ENCODE measurements at regions not wholly inside any gene's neighbourhood (a gene's known extent, or its start where the extent isn't known, plus 50 kb on each side); places are given as distances from the start of the nearest gene placed in this dataset.

DNA sequence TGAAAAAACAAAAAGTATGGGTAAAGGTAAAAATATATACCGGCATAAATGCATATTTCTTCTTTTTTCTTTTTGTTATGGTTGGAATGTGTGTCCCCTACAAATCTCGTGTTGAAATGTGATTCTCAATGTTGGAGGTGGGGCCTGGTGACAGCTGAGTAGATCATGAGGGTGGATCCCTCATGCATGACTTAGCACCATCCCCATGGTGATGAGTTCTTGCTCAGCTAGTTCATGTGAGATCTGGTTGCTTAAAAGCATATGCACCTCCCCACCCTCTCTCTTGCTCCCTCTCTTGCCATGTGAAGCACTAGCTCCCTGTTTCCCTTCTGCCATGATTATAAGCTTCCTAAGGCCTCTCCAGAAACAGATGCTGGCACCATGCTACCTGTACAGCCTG, 93.3 kb downstream of the HYCC1 start:
- Mint-ChIP-seq H3K27ac (no peak overlapping the region), H3K4me1 (no peaks in the 10 kb centered on the region), H3K4me3 (no peak overlapping the region), H3K27me3 (ENCODE audit: low read depth) (no peaks in the 10 kb centered on the region; the same call in 1 of the 2 replicates), H3K9me3 (peaks cover 38% of the 10 kb centered on the region), H3K36me3 (peaks cover 35% of the 10 kb centered on the region)
- TF ChIP-seq ARID4B (CRISPR knock-in tag; IDR thresholded peaks at IDR 0.05; ENCODE audit: borderline replicate concordance): no peak
- ATAC-seq (no peak; the same call in 1 of the 2 replicates), DNase-seq (ENCODE audit: low spot score) (no peak)
- ChIA-PET POLR2A (no interaction called here), CTCF (interaction anchor here (0.9 to 1.7 kb wide), 2 partner anchors 60 to 138 kb away, joined by 3 read pairs; no protein-coding TSS in a partner anchor)

DNA sequence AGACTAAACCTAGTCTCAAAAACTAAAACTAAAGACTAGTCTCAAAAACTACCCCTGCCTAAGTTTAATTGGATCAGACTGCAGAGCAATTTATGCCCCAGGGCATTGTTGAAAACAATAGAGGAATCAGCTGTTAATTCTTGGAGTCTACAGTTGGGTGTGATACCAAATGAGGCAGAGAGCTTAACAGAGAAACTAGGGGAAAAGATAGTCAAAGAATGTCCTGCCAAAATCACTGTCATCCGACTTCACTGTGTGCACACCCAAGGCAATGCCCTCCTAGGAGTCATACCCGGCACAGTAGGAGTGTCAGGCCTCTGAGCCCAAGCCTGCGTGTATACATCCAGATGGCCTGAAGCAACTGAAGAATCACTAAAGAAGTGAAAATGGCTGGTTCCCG, 90.5 kb upstream of the TOMM7 start:
- CTCF ChIA-PET: no interaction called here
- Mint-ChIP-seq H3K27ac (no peak overlapping the region), H3K9me3 (peaks cover 12% of the 10 kb centered on the region), H3K36me3 (peaks cover 21% of the 10 kb centered on the region), H3K27me3 (ENCODE audit: low read depth) (peaks cover 3% of the 10 kb centered on the region), H3K4me1 (peaks cover 7% of the 10 kb centered on the region), H3K4me3 (no peak overlapping the region)
- ATAC-seq: no peak
- DNase-seq (ENCODE audit: low spot score): no peak
- POLR2A ChIA-PET: interaction anchor here (0.6 kb wide), 1 partner anchor 734 kb away, joined by 3 read pairs; no protein-coding TSS in a partner anchor
- no peak for TF ChIP-seq ZNF423 (CRISPR knock-in tag; IDR thresholded peaks at IDR 0.05)
- TF ChIP-seq ZNF138 (CRISPR knock-in tag; conservative IDR thresholded peaks at IDR 0.05): no peak
- TF ChIP-seq, protein P1, sequence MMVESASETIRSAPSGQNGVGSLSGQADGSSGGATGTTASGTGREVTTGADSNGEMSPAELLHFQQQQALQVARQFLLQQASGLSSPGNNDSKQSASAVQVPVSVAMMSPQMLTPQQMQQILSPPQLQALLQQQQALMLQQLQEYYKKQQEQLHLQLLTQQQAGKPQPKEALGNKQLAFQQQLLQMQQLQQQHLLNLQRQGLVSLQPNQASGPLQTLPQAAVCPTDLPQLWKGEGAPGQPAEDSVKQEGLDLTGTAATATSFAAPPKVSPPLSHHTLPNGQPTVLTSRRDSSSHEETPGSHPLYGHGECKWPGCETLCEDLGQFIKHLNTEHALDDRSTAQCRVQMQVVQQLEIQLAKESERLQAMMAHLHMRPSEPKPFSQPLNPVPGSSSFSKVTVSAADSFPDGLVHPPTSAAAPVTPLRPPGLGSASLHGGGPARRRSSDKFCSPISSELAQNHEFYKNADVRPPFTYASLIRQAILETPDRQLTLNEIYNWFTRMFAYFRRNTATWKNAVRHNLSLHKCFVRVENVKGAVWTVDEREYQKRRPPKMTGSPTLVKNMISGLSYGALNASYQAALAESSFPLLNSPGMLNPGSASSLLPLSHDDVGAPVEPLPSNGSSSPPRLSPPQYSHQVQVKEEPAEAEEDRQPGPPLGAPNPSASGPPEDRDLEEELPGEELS (CRISPR knock-in tag; IDR thresholded peaks at IDR 0.05): no peak
- TF ChIP-seq ZNF281 (CRISPR knock-in tag; IDR thresholded peaks at IDR 0.05): no peak
- TF ChIP-seq PRRX2 (CRISPR knock-in tag; IDR thresholded peaks at IDR 0.05): no peak
- no peak for TF ChIP-seq RELA (CRISPR knock-in tag; IDR thresholded peaks at IDR 0.05; ENCODE audit: borderline replicate concordance)

DNA sequence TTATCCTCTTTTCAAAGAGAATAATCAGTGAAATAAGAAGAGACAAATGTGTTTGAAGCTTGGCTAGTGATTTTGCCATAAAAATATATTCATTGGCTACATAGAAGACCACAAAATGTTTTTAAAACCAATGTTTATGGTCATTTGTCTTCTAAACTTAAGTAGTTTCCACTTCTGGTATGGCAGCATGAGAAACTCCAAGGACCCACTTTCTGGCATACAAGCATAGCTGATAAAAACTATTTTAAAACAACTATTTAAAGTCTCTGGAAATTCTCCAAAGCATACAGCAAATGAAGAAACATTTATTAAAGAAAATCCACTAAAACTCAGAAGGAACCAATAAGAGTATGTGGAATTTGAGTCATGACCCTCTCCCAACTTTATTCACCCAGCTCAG, 89.2 kb upstream of the TOMM7 start:
- peaks cover 7% of the 10 kb centered on the region for H3K4me1 Mint-ChIP-seq
- H3K4me3 Mint-ChIP-seq: no peak overlapping the region
- no peak overlapping the region for H3K27ac Mint-ChIP-seq
- H3K27me3 Mint-ChIP-seq (ENCODE audit: low read depth): peaks cover 3% of the 10 kb centered on the region
- peaks cover 21% of the 10 kb centered on the region for H3K36me3 Mint-ChIP-seq
- ChIA-PET CTCF (interaction anchor here (0.6 kb wide), 1 partner anchor 150 kb away, joined by 3 read pairs; no protein-coding TSS in a partner anchor), POLR2A (no interaction called here)
- ATAC-seq (no peak), DNase-seq (ENCODE audit: low spot score) (no peak)
- H3K9me3 Mint-ChIP-seq: peaks cover 12% of the 10 kb centered on the region
- TF ChIP-seq ARID4B (CRISPR knock-in tag; IDR thresholded peaks at IDR 0.05; ENCODE audit: borderline replicate concordance) (no peak), SOX15 (CRISPR knock-in tag; IDR thresholded peaks at IDR 0.05) (no peak), OVOL2 (CRISPR knock-in tag; IDR thresholded peaks at IDR 0.05; ENCODE audit: borderline replicate concordance) (no peak), TCF7 (CRISPR knock-in tag; IDR thresholded peaks at IDR 0.05; ENCODE audit: low read depth) (no peak), ZNF416 (CRISPR knock-in tag; IDR thresholded peaks at IDR 0.05) (no peak), RELA (CRISPR knock-in tag; IDR thresholded peaks at IDR 0.05; ENCODE audit: borderline replicate concordance) (no peak), ATF2 (CRISPR knock-in tag; IDR thresholded peaks at IDR 0.05; ENCODE audit: borderline replicate concordance, low read depth) (no peak), ZNF317 (CRISPR knock-in tag; IDR thresholded peaks at IDR 0.05; ENCODE audit: borderline replicate concordance, low read depth) (no peak), NR3C1 (CRISPR knock-in tag; conservative IDR thresholded peaks at IDR 0.05; ENCODE audit: low read depth) (no peak), CBFB (CRISPR knock-in tag; IDR thresholded peaks at IDR 0.05; ENCODE audit: low read depth) (no peak)
- TF ChIP-seq, protein P2, sequence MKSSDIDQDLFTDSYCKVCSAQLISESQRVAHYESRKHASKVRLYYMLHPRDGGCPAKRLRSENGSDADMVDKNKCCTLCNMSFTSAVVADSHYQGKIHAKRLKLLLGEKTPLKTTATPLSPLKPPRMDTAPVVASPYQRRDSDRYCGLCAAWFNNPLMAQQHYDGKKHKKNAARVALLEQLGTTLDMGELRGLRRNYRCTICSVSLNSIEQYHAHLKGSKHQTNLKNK (CRISPR knock-in tag; IDR thresholded peaks at IDR 0.05): no peak
